Esophagus squamous epithelium (tissue), 4 donors: ENCODE measurements at regions not wholly inside any gene's neighbourhood (a gene's known extent, or its start where the extent isn't known, plus 50 kb on each side); places are given as distances from the start of the nearest gene placed in this dataset.

ENCODE experiments used
- CTCF ChIP-seq, 6 experiments: fragments of 450-650 bp in 4 of 6; fragments of 200-600 bp in 2 of 6; sonication (generic) in 2 of 6; IDR thresholded peaks; one replicate each; pipeline ENCODE4 v1.5.1; 2016 to 2019; ENCODE audit warnings: antibody characterized with exemption in 6 of 6, mild to moderate bottlenecking in 4 of 6, moderate library complexity in 4 of 6
- POLR2A ChIP-seq, 4 donors: fragments of 450-650 bp; IDR thresholded peaks; one replicate each; pipeline ENCODE4 v1.6.1; 2017; ENCODE audit warnings: antibody characterized with exemption in 4 of 4, mild to moderate bottlenecking in 4 of 4, moderate library complexity in 3 of 4

GRCh38 chr14:48275301-48275700 lies 599.9 kb upstream of the MDGA2 start:
- TF ChIP-seq CTCF (IDR thresholded peaks at IDR 0.05) (no peak), POLR2A (IDR thresholded peaks at IDR 0.05) (no peak)
